Erythroblast (primary cell): ENCODE measurements at regions not wholly inside any gene's neighbourhood (a gene's known extent, or its start where the extent isn't known, plus 50 kb on each side); places are given as distances from the start of the nearest gene placed in this dataset.

Experiments
- GATA1 ChIP-seq: IDR thresholded peaks from 2 replicates; pipeline ENCODE4 v1.6.1; 2011; ENCODE audit warnings: low read depth, mild to moderate bottlenecking, control low read depth, low read length, moderate library complexity
- POLR2A ChIP-seq: IDR thresholded peaks from 2 replicates; pipeline ENCODE4 v1.6.1; 2011; ENCODE audit warnings: mild to moderate bottlenecking, low read length

- no peak for TF ChIP-seq POLR2A
- no peak for TF ChIP-seq GATA1
Measured at GRCh38 chr12:77697126-77697525, 133.6 kb upstream of the NAV3 start.
